ENCODE measurements at regions not wholly inside any gene's neighbourhood (a gene's known extent, or its start where the extent isn't known, plus 50 kb on each side); places are given as distances from the start of the nearest gene placed in this dataset.

GRCh38 chr7:54906963-54907362, 111.9 kb upstream of the EGFR start (continued):
- TF ChIP-seq MAX (IDR thresholded peaks at IDR 0.05) (no peak), RAD21 (IDR thresholded peaks at IDR 0.05; ENCODE audit: low read depth) (no peak), ATF3 (IDR thresholded peaks at IDR 0.05) (no peak)

GRCh38 chr7:54907981-54908380, 110.8 kb upstream of the EGFR start:
- ChIA-PET CTCF (no interaction called here), POLR2A (no interaction called here), RAD21 (ENCODE audit: low non-redundant PET in 1 of 2, low total read pairs in 2 of 2, uncharacterized antibody in 2 of 2, unreplicated experiment in 2 of 2) (no interaction called here)
- BruUV-seq (replicated peaks), result no TSS peak
- TF ChIP-seq POLR2AphosphoS5 (IDR thresholded peaks at IDR 0.05; ENCODE audit: low read depth, low read length), result no peak
- TF ChIP-seq SRF (IDR thresholded peaks at IDR 0.05; ENCODE audit: low read depth), result no peak
- TF ChIP-seq ZBTB33 (IDR thresholded peaks at IDR 0.05; ENCODE audit: extremely low read depth, insufficient replicate concordance, low read length), result no peak
- no peak for TF ChIP-seq POLR2A (IDR thresholded peaks at IDR 0.05; ENCODE audit: borderline replicate concordance, extremely low read depth, insufficient read depth, insufficient read length)
- TF ChIP-seq RAD21 (IDR thresholded peaks at IDR 0.05; ENCODE audit: low read depth), result no peak
- no peak for TF ChIP-seq ZNF274 (IDR thresholded peaks at IDR 0.05; ENCODE audit: low read depth, low read length)
- TF ChIP-seq CEBPB (IDR thresholded peaks at IDR 0.05; ENCODE audit: low read depth), result no peak
- no peak for TF ChIP-seq EZH2phosphoT487 (IDR thresholded peaks at IDR 0.05; ENCODE audit: borderline replicate concordance)
- TF ChIP-seq ZFX (IDR thresholded peaks at IDR 0.05), result no peak
- TF ChIP-seq EGR1 (IDR thresholded peaks at IDR 0.05; ENCODE audit: low read depth), result no peak
- no peak for TF ChIP-seq FOSL1 (IDR thresholded peaks at IDR 0.05; ENCODE audit: low read depth)
- TF ChIP-seq CBX3 (IDR thresholded peaks at IDR 0.05; ENCODE audit: low read depth), result no peak
- TF ChIP-seq SIN3A (IDR thresholded peaks at IDR 0.05; ENCODE audit: low read depth), result no peak
- TF ChIP-seq MAX (IDR thresholded peaks at IDR 0.05), result no peak
- no peak for TF ChIP-seq SP1 (IDR thresholded peaks at IDR 0.05; ENCODE audit: low read depth)
- TF ChIP-seq CTCF (IDR thresholded peaks at IDR 0.05 in 2 of 3, conservative IDR thresholded peaks at IDR 0.05 in 1 of 3; ENCODE audit: borderline replicate concordance in 1 of 3, insufficient read depth in 1 of 3, low read depth in 2 of 3, low read length in 2 of 3), result no peak
- no peak for TF ChIP-seq TCF7L2 (IDR thresholded peaks at IDR 0.05; ENCODE audit: borderline replicate concordance, extremely low read depth, insufficient read depth, insufficient read length)
- no peak for TF ChIP-seq ELF1 (IDR thresholded peaks at IDR 0.05; ENCODE audit: borderline replicate concordance, low read depth)
- ATAC-seq (no peak), DNase-seq (ENCODE audit: low read depth, low spot score) (no peak)
- no peaks in the 10 kb centered on the region for H3K79me2 ChIP-seq (ENCODE audit: insufficient read depth, low read length)
- H3K27ac ChIP-seq (ENCODE audit: low read depth, low read length), result no peak overlapping the region
- H3K36me3 ChIP-seq (ENCODE audit: control insufficient read depth in 1 of 2, insufficient read depth in 2 of 2, low read length in 2 of 2), result no peaks in the 10 kb centered on the region
- intact Hi-C loops (cut with micrococcal nuclease), result no loop called here
- H3K9me3 ChIP-seq (ENCODE audit: control insufficient read depth in 1 of 2, insufficient read depth in 1 of 2, low read depth in 1 of 2, low read length in 2 of 2), result no peaks in the 10 kb centered on the region
- no peaks in the 10 kb centered on the region for H4K20me1 ChIP-seq (ENCODE audit: insufficient read depth)
- H2AFZ ChIP-seq (ENCODE audit: low read depth, low read length, poor library complexity, severe bottlenecking), result no peak overlapping the region
- no peaks in the 10 kb centered on the region for H3K27me3 ChIP-seq (ENCODE audit: insufficient read depth, low read length)
- H3K4me1 ChIP-seq (ENCODE audit: control insufficient read depth in 1 of 2, insufficient read depth in 2 of 2, low read length in 2 of 2), result no peaks in the 10 kb centered on the region
- H3K4me2 ChIP-seq (ENCODE audit: low read length), result no peak overlapping the region
- H3K4me3 ChIP-seq (replicated peaks in 1 of 2; ENCODE audit: low read depth in 1 of 2, low read length in 2 of 2), result no peak overlapping the region
- H3K9me2 ChIP-seq (ENCODE audit: insufficient read depth), result no peaks in the 10 kb centered on the region
- H3K9ac ChIP-seq (ENCODE audit: low read length), result no peak overlapping the region
